ENCODE measurements at regions not wholly inside any gene's neighbourhood (a gene's known extent, or its start where the extent isn't known, plus 50 kb on each side); places are given as distances from the start of the nearest gene placed in this dataset.

DNA sequence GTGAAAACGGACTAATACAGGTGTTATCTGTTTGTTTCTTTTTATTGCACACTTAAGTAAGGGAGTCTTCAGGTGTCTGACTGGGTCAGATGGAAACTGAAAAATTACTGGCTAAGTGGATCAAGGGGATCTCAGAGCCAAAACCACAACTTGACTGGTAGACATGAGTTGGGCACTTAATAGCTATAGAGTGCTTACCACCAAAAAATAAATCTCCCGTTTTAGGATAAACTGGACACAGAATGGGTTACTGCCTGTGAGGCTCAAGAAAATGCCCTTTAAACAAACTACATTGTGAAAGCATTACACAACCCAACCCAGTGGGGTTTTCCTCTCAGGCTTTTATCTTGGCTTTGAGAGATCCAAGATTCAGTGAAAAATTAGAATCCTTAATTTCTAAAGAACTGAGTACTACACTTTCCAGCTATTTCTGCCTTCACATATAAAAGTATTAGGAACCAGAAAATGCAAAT, 134.0 kb upstream of the LYPLAL1 start:
- DNase-seq (no peak), ATAC-seq (no peak), FAIRE-seq (no peak)
- intact Hi-C loops (cut with DNase I): no loop called here
- TF ChIP-seq, protein P1, sequence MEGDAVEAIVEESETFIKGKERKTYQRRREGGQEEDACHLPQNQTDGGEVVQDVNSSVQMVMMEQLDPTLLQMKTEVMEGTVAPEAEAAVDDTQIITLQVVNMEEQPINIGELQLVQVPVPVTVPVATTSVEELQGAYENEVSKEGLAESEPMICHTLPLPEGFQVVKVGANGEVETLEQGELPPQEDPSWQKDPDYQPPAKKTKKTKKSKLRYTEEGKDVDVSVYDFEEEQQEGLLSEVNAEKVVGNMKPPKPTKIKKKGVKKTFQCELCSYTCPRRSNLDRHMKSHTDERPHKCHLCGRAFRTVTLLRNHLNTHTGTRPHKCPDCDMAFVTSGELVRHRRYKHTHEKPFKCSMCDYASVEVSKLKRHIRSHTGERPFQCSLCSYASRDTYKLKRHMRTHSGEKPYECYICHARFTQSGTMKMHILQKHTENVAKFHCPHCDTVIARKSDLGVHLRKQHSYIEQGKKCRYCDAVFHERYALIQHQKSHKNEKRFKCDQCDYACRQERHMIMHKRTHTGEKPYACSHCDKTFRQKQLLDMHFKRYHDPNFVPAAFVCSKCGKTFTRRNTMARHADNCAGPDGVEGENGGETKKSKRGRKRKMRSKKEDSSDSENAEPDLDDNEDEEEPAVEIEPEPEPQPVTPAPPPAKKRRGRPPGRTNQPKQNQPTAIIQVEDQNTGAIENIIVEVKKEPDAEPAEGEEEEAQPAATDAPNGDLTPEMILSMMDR (IDR thresholded peaks at IDR 0.05): no peak
- H3K9me3 ChIP-seq: no peaks in the 10 kb centered on the region
- WGBS, 2 donors: 77 to 87% methylated on average over 2 of the region's 2 CpGs
- H3K4me1 ChIP-seq: no peaks in the 10 kb centered on the region
- no peaks in the 10 kb centered on the region for H3K36me3 ChIP-seq
- no peak overlapping the region for H3K4me3 ChIP-seq
- H3K27me3 ChIP-seq: no peaks in the 10 kb centered on the region
- no peak overlapping the region for H3K27ac ChIP-seq

- Histone ChIP-seq H3K4me1 (no peaks in the 10 kb centered on the region), H3K27me3 (no peaks in the 10 kb centered on the region), H3K4me3 (no peak overlapping the region), H3K36me3 (no peaks in the 10 kb centered on the region), H3K9me3 (no peaks in the 10 kb centered on the region), H3K27ac (no peak overlapping the region)
- FAIRE-seq: no peak
- TF ChIP-seq, protein P1 (IDR thresholded peaks at IDR 0.05): no peak
- intact Hi-C loops (cut with DNase I): no loop called here
- DNase-seq: no peak
- no peak for ATAC-seq
- WGBS, 2 donors: 64 to 67% methylated on average over 5 of the region's 5 CpGs
These were observed 133.4 kb upstream of the LYPLAL1 start for GRCh38 chr1:219040291-219040690.

DNA sequence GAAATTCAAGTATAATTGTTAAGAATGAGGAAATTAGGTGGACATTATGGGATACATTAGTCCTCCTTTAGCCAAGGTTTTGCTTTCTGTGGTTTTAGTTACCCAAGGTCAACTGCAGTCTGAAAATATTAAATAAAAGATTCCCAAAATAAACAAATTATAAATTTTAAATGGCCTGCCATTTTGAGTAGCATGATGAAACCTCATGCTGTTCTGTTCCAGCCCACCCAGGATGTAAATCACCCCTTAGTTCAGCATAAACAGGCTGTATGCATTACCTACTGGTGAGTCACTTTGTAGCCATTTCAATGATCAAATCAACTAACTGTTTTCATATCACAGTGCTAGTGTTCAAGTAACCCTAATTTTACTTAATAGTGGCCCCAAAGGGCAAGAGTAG, 132.5 kb upstream of the LYPLAL1 start:
- no peak for ATAC-seq
- Histone ChIP-seq H3K4me1 (no peaks in the 10 kb centered on the region), H3K4me3 (no peak overlapping the region), H3K27me3 (no peaks in the 10 kb centered on the region), H3K27ac (no peak overlapping the region), H3K36me3 (no peaks in the 10 kb centered on the region), H3K9me3 (no peaks in the 10 kb centered on the region)
- no peak for FAIRE-seq
- no peak for DNase-seq
- intact Hi-C loops (cut with DNase I): no loop called here
- TF ChIP-seq, protein P1 (IDR thresholded peaks at IDR 0.05): no peak

DNA sequence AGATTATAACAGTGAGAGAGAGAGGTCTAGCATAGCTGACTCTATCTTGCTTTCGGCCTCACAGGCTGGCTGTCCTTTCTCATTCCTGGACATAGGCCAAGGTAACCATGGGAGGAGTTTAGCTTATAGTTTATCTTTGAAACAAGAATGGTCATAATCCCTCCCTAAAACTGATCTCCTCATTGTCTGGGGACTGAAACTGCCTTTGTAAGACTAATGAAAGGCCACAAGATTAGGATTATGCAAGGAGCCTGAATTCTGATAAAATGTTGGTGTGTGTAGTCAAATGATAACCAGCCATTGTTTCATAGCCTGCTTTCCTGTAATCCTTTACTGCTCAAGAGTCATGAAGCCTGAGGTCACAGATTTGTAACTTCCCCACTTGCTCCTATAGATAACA, 131.9 kb upstream of the LYPLAL1 start:
- DNase-seq (no peak), FAIRE-seq (no peak), ATAC-seq (no peak)
- Histone ChIP-seq H3K36me3 (no peaks in the 10 kb centered on the region), H3K27ac (no peak overlapping the region), H3K27me3 (no peaks in the 10 kb centered on the region), H3K4me3 (no peak overlapping the region), H3K9me3 (no peaks in the 10 kb centered on the region), H3K4me1 (no peaks in the 10 kb centered on the region)
- intact Hi-C loops (cut with DNase I): no loop called here
- TF ChIP-seq, protein P1 (IDR thresholded peaks at IDR 0.05): no peak
- WGBS, 2 donors: 41 to 82% methylated on average over 1 of the region's 1 CpG

GRCh38 chr1:219042769-219043168, 130.9 kb upstream of the LYPLAL1 start:
- H3K4me3 ChIP-seq: no peak overlapping the region
- no peaks in the 10 kb centered on the region for H3K27me3 ChIP-seq
- no peak overlapping the region for H3K27ac ChIP-seq
- DNase-seq (no peak), FAIRE-seq (no peak), ATAC-seq (no peak)
- intact Hi-C loops (cut with DNase I): no loop called here
- no peaks in the 10 kb centered on the region for H3K4me1 ChIP-seq
- TF ChIP-seq, protein P1 (IDR thresholded peaks at IDR 0.05): no peak
- 66% methylated on average over 2 of the region's 2 CpGs for WGBS, 2 donors
- H3K9me3 ChIP-seq: no peaks in the 10 kb centered on the region
- no peaks in the 10 kb centered on the region for H3K36me3 ChIP-seq

Data from pancreas (tissue), 10 donors.